BLaER1 treated with 17β-estradiol and CSF1 and Interleukin-3, amounts not matched to agents 10 nM and 100 nM (cell line): ENCODE measurements at regions not wholly inside any gene's neighbourhood (a gene's known extent, or its start where the extent isn't known, plus 50 kb on each side); places are given as distances from the start of the nearest gene placed in this dataset.

Experiments used
- H3K27ac ChIP-seq, 11 experiments: shearing (Covaris generic); formaldehyde crosslinking; 2 replicates each; pipeline ENCODE4 v1.8.1; 2022
- H3K27me3 ChIP-seq, 11 experiments: shearing (Covaris generic); formaldehyde crosslinking; 2 replicates each; pipeline ENCODE4 v1.8.1; 2022
- H3K36me3 ChIP-seq, 11 experiments: shearing (Covaris generic); formaldehyde crosslinking; 2 replicates each; pipeline ENCODE4 v1.8.1; 2022
- H3K4me1 ChIP-seq, 10 experiments: shearing (Covaris generic); formaldehyde crosslinking; 2 replicates each; pipeline ENCODE4 v1.8.1; 2022
- H3K4me2 ChIP-seq, 11 experiments: shearing (Covaris generic); formaldehyde crosslinking; 2 replicates each; pipeline ENCODE4 v1.8.1; 2022
- H3K4me3 ChIP-seq, 10 experiments: shearing (Covaris generic); formaldehyde crosslinking; 2 replicates each; pipeline ENCODE4 v1.8.1; 2022
- H3K9ac ChIP-seq, 11 experiments: shearing (Covaris generic); formaldehyde crosslinking; 2 replicates each; pipeline ENCODE4 v1.8.1; 2022
- H3K9me3 ChIP-seq, 11 experiments: shearing (Covaris generic); formaldehyde crosslinking; replicated peaks in 1 of 11; 2 replicates each; pipeline ENCODE4 v1.8.1; 2022
- H4K20me1 ChIP-seq, 11 experiments: shearing (Covaris generic); formaldehyde crosslinking; 2 replicates each; pipeline ENCODE4 v1.8.1; 2022
- Cebpa-rat ChIP-seq, 11 experiments: shearing (Covaris generic); IDR thresholded peaks; 2 replicates each; pipeline ENCODE4 v1.8.1; 2022

GRCh38 chr11:98029832-98030231, 990.9 kb upstream of the CNTN5 start:
- Histone ChIP-seq H3K27ac (no peak overlapping the region), H3K9me3 (peaks cover 0 to 3% (median 0%) of the 10 kb centered on the region in 11 experiments; a peak in 2 of 22 replicates), H3K4me1 (peaks cover 0 to 10% (median 7%) of the 10 kb centered on the region in 10 experiments; a peak in 9 of 20 replicates), H3K4me3 (no peak overlapping the region), H3K36me3 (no peaks in the 10 kb centered on the region), H3K4me2 (no peak overlapping the region), H4K20me1 (no peaks in the 10 kb centered on the region), H3K27me3 (no peaks in the 10 kb centered on the region), H3K9ac (no peak overlapping the region)
- no peak for TF ChIP-seq Cebpa-rat (IDR thresholded peaks at IDR 0.05)

GRCh38 chr11:98036810-98037209, 983.9 kb upstream of the CNTN5 start:
- Histone ChIP-seq H3K4me2 (no peak overlapping the region), H3K27me3 (no peaks in the 10 kb centered on the region), H3K36me3 (no peaks in the 10 kb centered on the region), H4K20me1 (no peaks in the 10 kb centered on the region), H3K9me3 (peaks cover 0 to 3% (median 0%) of the 10 kb centered on the region in 11 experiments; a peak in 2 of 22 replicates), H3K4me1 (no peaks in the 10 kb centered on the region), H3K9ac (no peak overlapping the region), H3K27ac (no peak overlapping the region), H3K4me3 (no peak overlapping the region)
- TF ChIP-seq Cebpa-rat (IDR thresholded peaks at IDR 0.05), result no peak

GRCh38 chr11:98040061-98040808, 980.5 kb upstream of the CNTN5 start:
- Histone ChIP-seq H3K9me3 (no peaks in the 10 kb centered on the region), H3K36me3 (no peaks in the 10 kb centered on the region), H3K4me1 (no peaks in the 10 kb centered on the region), H3K4me2 (no peak overlapping the region), H3K27ac (no peak overlapping the region), H3K9ac (no peak overlapping the region), H3K4me3 (no peak overlapping the region), H3K27me3 (no peaks in the 10 kb centered on the region), H4K20me1 (no peaks in the 10 kb centered on the region)
- no peak for TF ChIP-seq Cebpa-rat (IDR thresholded peaks at IDR 0.05)

- no peak overlapping the region for H3K4me3 ChIP-seq
- H3K4me1 ChIP-seq, result no peaks in the 10 kb centered on the region
- TF ChIP-seq Cebpa-rat (IDR thresholded peaks at IDR 0.05), result no peak
- H3K9ac ChIP-seq, result no peak overlapping the region
- no peaks in the 10 kb centered on the region for H4K20me1 ChIP-seq
- H3K36me3 ChIP-seq, result no peaks in the 10 kb centered on the region
- no peak overlapping the region for H3K4me2 ChIP-seq
- no peaks in the 10 kb centered on the region for H3K27me3 ChIP-seq
- no peaks in the 10 kb centered on the region for H3K9me3 ChIP-seq
- H3K27ac ChIP-seq, result no peak overlapping the region
Measured at GRCh38 chr11:98047647-98048046, 973.1 kb upstream of the CNTN5 start.

GRCh38 chr11:98053851-98054250, 966.9 kb upstream of the CNTN5 start:
- Histone ChIP-seq H3K36me3 (no peaks in the 10 kb centered on the region), H3K27me3 (no peaks in the 10 kb centered on the region), H3K4me1 (no peaks in the 10 kb centered on the region), H3K27ac (no peak overlapping the region), H3K4me3 (no peak overlapping the region), H3K9me3 (no peaks in the 10 kb centered on the region), H4K20me1 (no peaks in the 10 kb centered on the region), H3K4me2 (no peak overlapping the region), H3K9ac (no peak overlapping the region)
- TF ChIP-seq Cebpa-rat (IDR thresholded peaks at IDR 0.05), result no peak

- Histone ChIP-seq H4K20me1 (no peaks in the 10 kb centered on the region), H3K36me3 (no peaks in the 10 kb centered on the region), H3K4me3 (no peak overlapping the region), H3K27me3 (no peaks in the 10 kb centered on the region), H3K4me2 (no peak overlapping the region), H3K27ac (no peak overlapping the region), H3K9me3 (no peaks in the 10 kb centered on the region), H3K9ac (no peak overlapping the region), H3K4me1 (no peaks in the 10 kb centered on the region)
- TF ChIP-seq Cebpa-rat (IDR thresholded peaks at IDR 0.05), result no peak
Measured at GRCh38 chr11:98056945-98057344, 963.8 kb upstream of the CNTN5 start.

- H3K9ac ChIP-seq, result no peak overlapping the region
Measured at GRCh38 chr11:98059488-98059887, 961.3 kb upstream of the CNTN5 start.

GRCh38 chr11:98060759-98061158, 960.0 kb upstream of the CNTN5 start:
- TF ChIP-seq Cebpa-rat (IDR thresholded peaks at IDR 0.05), result no peak
- Histone ChIP-seq H3K4me2 (no peak overlapping the region), H3K4me3 (no peak overlapping the region), H3K4me1 (no peaks in the 10 kb centered on the region), H3K27me3 (no peaks in the 10 kb centered on the region), H3K9ac (no peak overlapping the region), H3K9me3 (no peaks in the 10 kb centered on the region), H3K36me3 (no peaks in the 10 kb centered on the region), H4K20me1 (no peaks in the 10 kb centered on the region), H3K27ac (no peak overlapping the region)

More at GRCh38 chr11:98059488-98059887, 961.3 kb upstream of the CNTN5 start:
- H3K36me3 ChIP-seq, result no peaks in the 10 kb centered on the region
- no peaks in the 10 kb centered on the region for H3K27me3 ChIP-seq
- no peak for TF ChIP-seq Cebpa-rat (IDR thresholded peaks at IDR 0.05)
- no peaks in the 10 kb centered on the region for H3K4me1 ChIP-seq
- no peak overlapping the region for H3K27ac ChIP-seq
- H3K4me3 ChIP-seq, result no peak overlapping the region
- no peaks in the 10 kb centered on the region for H4K20me1 ChIP-seq
- no peaks in the 10 kb centered on the region for H3K9me3 ChIP-seq
- H3K4me2 ChIP-seq, result no peak overlapping the region

- Histone ChIP-seq H3K9ac (no peak overlapping the region), H3K27ac (no peak overlapping the region), H4K20me1 (no peaks in the 10 kb centered on the region), H3K4me1 (no peaks in the 10 kb centered on the region), H3K4me2 (no peak overlapping the region), H3K4me3 (no peak overlapping the region), H3K36me3 (no peaks in the 10 kb centered on the region), H3K27me3 (no peaks in the 10 kb centered on the region), H3K9me3 (no peaks in the 10 kb centered on the region)
- no peak for TF ChIP-seq Cebpa-rat (IDR thresholded peaks at IDR 0.05)
Measured at GRCh38 chr11:98061858-98062257, 958.9 kb upstream of the CNTN5 start.

GRCh38 chr11:98062714-98063113, 958.0 kb upstream of the CNTN5 start:
- no peak for TF ChIP-seq Cebpa-rat (IDR thresholded peaks at IDR 0.05)
- no peaks in the 10 kb centered on the region for H4K20me1 ChIP-seq
- no peak overlapping the region for H3K4me3 ChIP-seq
- H3K27me3 ChIP-seq, result no peaks in the 10 kb centered on the region
- no peak overlapping the region for H3K4me2 ChIP-seq
- H3K9ac ChIP-seq, result no peak overlapping the region
- H3K36me3 ChIP-seq, result no peaks in the 10 kb centered on the region
- no peak overlapping the region for H3K27ac ChIP-seq
- no peaks in the 10 kb centered on the region for H3K9me3 ChIP-seq
- no peaks in the 10 kb centered on the region for H3K4me1 ChIP-seq
